Endodermal cell (in vitro differentiated cells): ENCODE measurements at regions not wholly inside any gene's neighbourhood (a gene's known extent, or its start where the extent isn't known, plus 50 kb on each side); places are given as distances from the start of the nearest gene placed in this dataset.

ENCODE experiments used
- DNase-seq: peaks from one replicate; pipeline ENCODE4 v3.0.0-alpha.2; 2017
- H3K27ac ChIP-seq: 2 replicates; pipeline ENCODE4 v1.5.1; 2013; ENCODE audit warnings: mild to moderate bottlenecking, low read depth, low read length, moderate library complexity
- H3K27me3 ChIP-seq: 2 replicates; pipeline ENCODE4 v1.6.1; 2013; ENCODE audit warnings: mild to moderate bottlenecking, low read length, moderate library complexity; ENCODE audit not compliant: insufficient read depth, control insufficient read depth, poor library complexity, severe bottlenecking
- H3K36me3 ChIP-seq: 2 replicates; pipeline ENCODE4 v1.7.0; 2013; ENCODE audit warnings: mild to moderate bottlenecking, low read length, moderate library complexity; ENCODE audit not compliant: control insufficient read depth, insufficient read depth
- H3K4me1 ChIP-seq: one replicate; pipeline ENCODE4 v1.7.0; 2013; ENCODE audit warnings: low read length; ENCODE audit not compliant: control insufficient read depth, insufficient read depth
- H3K4me3 ChIP-seq: 2 replicates; pipeline ENCODE4 v1.5.1; 2013; ENCODE audit warnings: mild to moderate bottlenecking, low read length, moderate library complexity
- H3K9ac ChIP-seq: 2 replicates; pipeline ENCODE4 v1.6.1; 2013; ENCODE audit warnings: mild to moderate bottlenecking, low read length, moderate library complexity; ENCODE audit not compliant: poor library complexity, severe bottlenecking; ENCODE audit errors: extremely low read depth
- H3K9me3 ChIP-seq: 2 replicates; pipeline ENCODE4 v1.6.1; 2013; ENCODE audit warnings: mild to moderate bottlenecking, low read length, moderate library complexity; ENCODE audit not compliant: control insufficient read depth
- H3K27ac Mint-ChIP-seq: 2 replicates; pipeline ENCODE4 v1.8.0; 2020; ENCODE audit warnings: mixed read lengths
- H3K27me3 Mint-ChIP-seq: 2 replicates; pipeline ENCODE4 v1.8.0; 2021; ENCODE audit warnings: mild to moderate bottlenecking, mixed read lengths; ENCODE audit not compliant: insufficient read depth
- H3K36me3 Mint-ChIP-seq: 2 replicates; pipeline ENCODE4 v1.8.0; 2020; ENCODE audit warnings: low read depth, mixed read lengths
- H3K4me1 Mint-ChIP-seq: 2 replicates; pipeline ENCODE4 v1.8.0; 2020; ENCODE audit warnings: mixed read lengths
- H3K4me3 Mint-ChIP-seq: 2 replicates; pipeline ENCODE4 v1.8.0; 2020; ENCODE audit warnings: mild to moderate bottlenecking, moderate library complexity, mixed read lengths
- H3K9me3 Mint-ChIP-seq: 2 replicates; pipeline ENCODE4 v1.8.0; 2020; ENCODE audit warnings: mild to moderate bottlenecking, mixed read lengths
- CTCF ChIP-seq: fragments of 200-600 bp; sonication (generic); conservative IDR thresholded peaks from 2 replicates; pipeline ENCODE4 v1.5.0; 2021; ENCODE audit warnings: antibody characterized with exemption, mild to moderate bottlenecking
- WGBS, 2 experiments: methylation state at CpG; one replicate each; pipeline versions ENCODE4 v1.1.5 to v1.1.7; 2013; ENCODE audit warnings: missing lambda C conversion rate in 2 of 2, mixed read lengths in 1 of 2; ENCODE audit not compliant: insufficient coverage in 1 of 2, insufficient read length in 1 of 2; 5-methylcytosine and 5-hydroxymethylcytosine counted together

DNA sequence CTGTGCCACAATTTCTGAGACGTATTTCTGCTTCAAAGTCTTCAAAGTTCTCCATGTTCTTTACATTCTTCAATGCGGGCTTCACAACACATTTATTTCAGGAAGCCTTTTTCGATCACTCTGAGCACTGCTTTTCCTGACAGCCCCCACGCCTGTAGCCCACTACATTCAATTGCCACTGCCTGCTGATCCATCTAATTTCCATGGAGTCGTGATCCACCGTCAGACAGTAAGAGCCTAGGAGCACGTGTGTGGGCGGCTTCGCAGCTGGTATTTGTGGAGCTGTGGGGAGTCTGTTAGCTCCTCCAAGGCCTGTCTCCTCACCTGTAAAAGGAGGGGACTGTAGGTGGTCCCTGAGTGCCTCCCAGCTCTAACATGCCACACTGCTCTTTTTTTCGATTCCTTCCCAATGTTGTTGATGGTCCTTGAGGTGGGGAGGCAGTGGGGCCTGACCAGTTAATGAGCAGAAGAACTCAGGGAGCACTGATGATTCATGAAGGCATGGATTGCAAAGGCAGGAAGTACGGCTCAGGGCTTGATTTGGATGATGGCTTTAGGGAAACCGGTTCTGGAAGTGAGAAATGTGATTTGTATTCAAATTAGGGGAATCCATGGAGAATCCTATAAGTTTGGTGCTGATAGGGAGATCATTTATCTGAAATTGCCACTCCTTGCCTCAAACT lies 401.1 kb upstream of the PODXL start:
- WGBS, 2 experiments = 81 to 88% methylated on average over 8 to 12 of the region's 12 CpGs
- Histone ChIP-seq H3K27ac (no peak overlapping the region), H3K9ac (no peak overlapping the region), H3K27me3 (peaks cover 39% of the 10 kb centered on the region), H3K9me3 (peaks cover 5% of the 10 kb centered on the region), H3K4me3 (no peak overlapping the region), H3K4me1 (no peaks in the 10 kb centered on the region), H3K36me3 (no peaks in the 10 kb centered on the region)
- peaks cover 14% of the 10 kb centered on the region for H3K4me1 Mint-ChIP-seq
- H3K27ac Mint-ChIP-seq = no peak overlapping the region
- H3K36me3 Mint-ChIP-seq = no peaks in the 10 kb centered on the region
- no peak for TF ChIP-seq CTCF
- H3K9me3 Mint-ChIP-seq = peaks cover 2% of the 10 kb centered on the region
- no peak overlapping the region for H3K4me3 Mint-ChIP-seq
- DNase-seq = peak; percentile 44
- H3K27me3 Mint-ChIP-seq = peaks cover 8% of the 10 kb centered on the region

GRCh38 chr7:131956864-131957263 lies 400.4 kb upstream of the PODXL start:
- Mint-ChIP-seq H3K9me3 (peaks cover 4% of the 10 kb centered on the region), H3K4me3 (no peak overlapping the region), H3K4me1 (peaks cover 14% of the 10 kb centered on the region), H3K27ac (no peak overlapping the region), H3K36me3 (no peaks in the 10 kb centered on the region), H3K27me3 (peaks cover 8% of the 10 kb centered on the region)
- no peak for TF ChIP-seq CTCF
- H3K9ac ChIP-seq = no peak overlapping the region
- no peaks in the 10 kb centered on the region for H3K36me3 ChIP-seq
- no peak overlapping the region for H3K27ac ChIP-seq
- H3K27me3 ChIP-seq = peaks cover 34% of the 10 kb centered on the region
- H3K4me3 ChIP-seq = no peak overlapping the region
- WGBS, 2 experiments = 82% methylated on average over 1 of the region's 1 CpG; no CpG with 5 or more reads in 1 of the 2 experiments
- DNase-seq = peak; percentile 3
- no peaks in the 10 kb centered on the region for H3K4me1 ChIP-seq
- H3K9me3 ChIP-seq = peaks cover 5% of the 10 kb centered on the region

DNA sequence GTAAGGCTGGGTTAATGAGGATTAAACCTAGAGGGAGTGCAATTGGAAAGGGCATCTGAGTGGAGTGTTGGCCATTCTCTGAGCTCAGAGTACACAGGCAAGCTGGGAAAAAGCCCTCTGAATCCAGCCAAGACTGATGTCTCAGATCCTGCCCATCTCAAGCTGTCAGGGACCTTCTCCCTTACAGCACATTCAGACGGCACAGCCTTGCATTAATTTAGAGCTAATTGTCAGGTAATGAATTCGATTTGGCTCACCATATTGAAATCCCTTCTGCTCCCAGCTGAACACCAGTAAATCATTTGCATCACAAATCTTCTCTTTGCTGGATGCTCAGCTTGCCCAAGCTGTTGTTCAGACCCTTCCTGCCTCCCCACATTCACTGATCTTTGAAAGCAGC lies 399.3 kb upstream of the PODXL start:
- H3K4me3 ChIP-seq = no peak overlapping the region
- 73 to 74% methylated on average over 2 of the region's 2 CpGs for WGBS, 2 experiments

More for the DNA sequence above, 399.3 kb upstream of the PODXL start:
- Mint-ChIP-seq H3K27me3 (peaks cover 4% of the 10 kb centered on the region), H3K9me3 (peaks cover 10% of the 10 kb centered on the region), H3K36me3 (no peaks in the 10 kb centered on the region), H3K4me3 (no peak overlapping the region), H3K27ac (no peak overlapping the region), H3K4me1 (peaks cover 14% of the 10 kb centered on the region)
- H3K9me3 ChIP-seq = peaks cover 5% of the 10 kb centered on the region
- TF ChIP-seq CTCF = no peak
- H3K27me3 ChIP-seq = peaks cover 23% of the 10 kb centered on the region
- no peaks in the 10 kb centered on the region for H3K4me1 ChIP-seq
- H3K27ac ChIP-seq = peak overlapping the region; percentile 36
- peak; percentile 35 for DNase-seq
- H3K9ac ChIP-seq = no peak overlapping the region
- H3K36me3 ChIP-seq = no peaks in the 10 kb centered on the region
